ENCODE measurements at regions not wholly inside any gene's neighbourhood (a gene's known extent, or its start where the extent isn't known, plus 50 kb on each side); places are given as distances from the start of the nearest gene placed in this dataset.

GRCh38 chr6:11297376-11297729 lies 64.9 kb upstream of the NEDD9 start:
- H3K36me3 Mint-ChIP-seq (ENCODE audit: low read depth): peaks cover 3% of the 10 kb centered on the region
- H3K27ac Mint-ChIP-seq (ENCODE audit: unreplicated experiment): no peak overlapping the region
- peaks cover 28% of the 10 kb centered on the region for H3K4me1 Mint-ChIP-seq

GRCh38 chr6:11296449-11297375 lies 64.2 kb upstream of the NEDD9 start:
- TF ChIP-seq CTCF (conservative IDR thresholded peaks at IDR 0.05): no peak
- Mint-ChIP-seq H3K9me3 (peaks cover 6% of the 10 kb centered on the region), H3K27ac (ENCODE audit: unreplicated experiment) (no peak overlapping the region), H3K4me3 (no peak overlapping the region), H3K4me1 (peaks cover 28% of the 10 kb centered on the region), H3K27me3 (ENCODE audit: low read depth) (no peaks in the 10 kb centered on the region), H3K36me3 (ENCODE audit: low read depth) (peaks cover 2% of the 10 kb centered on the region)
- DNase-seq (ENCODE audit: low read depth, low spot score): no peak

More at GRCh38 chr6:11297376-11297729, 64.9 kb upstream of the NEDD9 start:
- no peak for TF ChIP-seq CTCF (conservative IDR thresholded peaks at IDR 0.05)
- DNase-seq (ENCODE audit: low read depth, low spot score): no peak
- Mint-ChIP-seq H3K4me3 (no peak overlapping the region), H3K27me3 (ENCODE audit: low read depth) (no peaks in the 10 kb centered on the region), H3K9me3 (peaks cover 6% of the 10 kb centered on the region)

GRCh38 chr6:11295969-11296368 lies 63.5 kb upstream of the NEDD9 start:
- H3K4me3 Mint-ChIP-seq: no peak overlapping the region
- H3K27ac Mint-ChIP-seq (ENCODE audit: unreplicated experiment): no peak overlapping the region
- no peaks in the 10 kb centered on the region for H3K27me3 Mint-ChIP-seq (ENCODE audit: low read depth)
- no peak for TF ChIP-seq CTCF (conservative IDR thresholded peaks at IDR 0.05)
- no peaks in the 10 kb centered on the region for H3K36me3 Mint-ChIP-seq (ENCODE audit: low read depth)
- DNase-seq (ENCODE audit: low read depth, low spot score): no peak
- H3K9me3 Mint-ChIP-seq: peaks cover 6% of the 10 kb centered on the region
- peaks cover 28% of the 10 kb centered on the region for H3K4me1 Mint-ChIP-seq

- DNase-seq (ENCODE audit: low read depth, low spot score): no peak
- no peak for TF ChIP-seq CTCF (conservative IDR thresholded peaks at IDR 0.05)
- Mint-ChIP-seq H3K4me1 (peaks cover 17% of the 10 kb centered on the region), H3K4me3 (no peak overlapping the region), H3K27me3 (ENCODE audit: low read depth) (no peaks in the 10 kb centered on the region), H3K9me3 (peaks cover 6% of the 10 kb centered on the region), H3K36me3 (ENCODE audit: low read depth) (no peaks in the 10 kb centered on the region), H3K27ac (ENCODE audit: unreplicated experiment) (no peak overlapping the region)
Measured at GRCh38 chr6:11294228-11294627, 61.8 kb upstream of the NEDD9 start.

- Mint-ChIP-seq H3K27me3 (ENCODE audit: low read depth) (no peaks in the 10 kb centered on the region), H3K4me3 (no peak overlapping the region), H3K27ac (ENCODE audit: unreplicated experiment) (no peak overlapping the region), H3K36me3 (ENCODE audit: low read depth) (no peaks in the 10 kb centered on the region), H3K4me1 (peaks cover 3% of the 10 kb centered on the region), H3K9me3 (peaks cover 6% of the 10 kb centered on the region)
- no peak for DNase-seq (ENCODE audit: low read depth, low spot score)
- TF ChIP-seq CTCF (conservative IDR thresholded peaks at IDR 0.05): no peak
Measured at GRCh38 chr6:11292594-11293236, 60.2 kb upstream of the NEDD9 start.
